Frontal cortex (tissue), 3 donors: ENCODE measurements at regions not wholly inside any gene's neighbourhood (a gene's known extent, or its start where the extent isn't known, plus 50 kb on each side); places are given as distances from the start of the nearest gene placed in this dataset.

Experiments
- DNase-seq, 2 donors: peaks; one replicate each; pipeline ENCODE4 v3.0.0; 2012; ENCODE audit warnings: low spot score in 2 of 2
- FAIRE-seq: peaks from 2 replicates; lab custom pipeline; 2012; peaks lifted over from hg19 to GRCh38; lab: Jason Lieb, UNC
- donor health status: control.
- donor health status: control.
- donor health status: control.

DNA sequence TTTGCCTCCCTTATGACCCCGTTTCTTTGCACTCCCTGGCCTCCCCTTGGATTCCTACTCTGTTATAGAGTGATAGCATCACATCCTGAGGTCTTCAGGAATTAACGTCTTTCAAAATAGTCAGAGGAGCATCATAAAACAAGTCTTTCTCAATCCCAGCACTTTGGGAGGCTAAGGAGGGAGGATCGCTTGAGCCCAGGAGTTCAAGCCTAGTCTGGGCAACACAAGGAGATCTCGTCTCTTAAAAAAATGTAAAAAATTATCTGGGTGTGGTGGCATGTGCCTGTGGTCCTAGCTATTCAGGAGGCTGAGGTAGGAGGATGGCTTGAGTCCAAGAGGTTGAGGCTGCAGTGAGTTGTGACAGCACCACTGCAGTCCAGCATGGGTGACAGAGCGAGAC, 68.7 kb upstream of the AMPD3 start:
- FAIRE-seq, result no peak
- DNase-seq, result no peak

DNA sequence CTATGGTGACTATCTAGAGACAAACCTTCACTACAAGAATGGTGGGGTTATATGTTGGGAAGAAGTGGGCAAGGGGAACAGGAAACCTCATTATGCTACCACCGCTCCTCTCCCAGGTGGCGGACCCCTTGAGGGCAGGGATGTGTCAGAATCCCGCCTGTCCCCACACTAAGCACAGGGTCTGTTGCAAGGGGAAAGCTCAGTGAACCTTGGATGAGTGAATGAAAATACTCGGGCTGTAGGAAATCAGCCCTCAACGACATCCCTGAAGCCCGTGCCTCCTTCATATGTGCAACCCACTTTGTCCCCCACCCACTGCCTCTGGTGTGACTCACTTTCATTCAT, 68.2 kb upstream of the AMPD3 start:
- FAIRE-seq (no peak), DNase-seq (no peak)

DNA sequence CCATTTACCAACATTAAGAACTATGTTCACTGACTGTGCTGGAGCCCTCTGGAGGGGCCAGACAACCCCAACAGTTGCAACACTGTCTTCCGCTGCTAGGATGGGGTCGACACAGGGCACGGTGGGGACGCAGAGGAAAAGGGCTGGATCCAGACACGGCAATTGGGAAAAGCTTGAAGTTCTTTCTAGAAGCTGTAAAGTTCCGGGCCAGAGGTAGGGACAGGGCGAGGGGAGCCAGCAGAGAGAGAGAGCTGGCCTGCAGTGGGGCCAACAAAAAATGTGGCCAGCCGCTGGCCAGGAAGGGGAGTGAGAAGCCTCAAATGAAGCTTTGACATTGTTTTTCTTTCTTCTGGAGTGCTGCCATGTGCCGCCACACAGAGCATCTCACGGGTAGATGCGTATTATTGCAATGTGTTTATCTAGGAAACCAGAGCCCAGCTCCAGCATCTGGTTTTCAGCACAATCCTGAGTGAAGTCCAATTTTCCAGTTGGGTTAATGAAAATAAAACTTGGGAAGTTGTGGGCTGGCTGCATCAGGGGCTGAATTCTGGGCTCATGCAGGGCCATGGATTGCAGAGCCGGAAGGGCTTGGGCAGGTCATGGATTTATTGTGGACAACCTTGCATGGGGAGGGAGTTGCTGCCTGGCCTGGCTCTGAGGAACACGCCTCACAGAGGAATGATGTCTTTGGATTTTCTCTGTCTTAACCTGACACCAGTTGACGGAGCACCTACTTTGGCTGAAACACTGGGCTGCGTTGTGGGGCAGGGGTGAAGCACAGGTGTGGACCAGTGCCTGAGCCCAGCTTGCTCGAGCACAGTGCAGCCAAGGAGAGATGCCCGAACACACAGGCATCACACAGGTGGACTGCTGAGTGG, 67.6 kb upstream of the AMPD3 start:
- FAIRE-seq (no peak), DNase-seq (no peak)

DNA sequence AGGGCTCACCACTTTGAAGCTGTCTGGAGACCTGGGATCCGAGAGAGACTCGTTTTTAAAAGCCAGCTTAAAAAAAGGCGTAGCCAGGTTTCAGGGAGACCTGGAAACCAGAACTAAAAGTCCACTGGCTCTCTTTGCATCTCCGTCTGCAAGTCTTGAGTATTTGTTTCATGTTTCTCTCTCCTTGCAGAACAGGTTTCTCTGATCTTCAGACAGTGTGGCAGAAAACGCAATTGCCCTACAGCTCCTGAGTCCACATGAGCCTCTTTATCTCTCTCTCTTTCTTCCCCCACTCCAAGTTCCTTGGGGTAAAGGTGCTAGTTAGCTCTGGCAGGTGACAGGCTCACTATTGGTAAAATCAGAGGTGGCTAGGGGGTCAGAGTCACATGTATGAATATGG, 67.0 kb upstream of the AMPD3 start:
- DNase-seq, result no peak
- FAIRE-seq, result no peak

DNA sequence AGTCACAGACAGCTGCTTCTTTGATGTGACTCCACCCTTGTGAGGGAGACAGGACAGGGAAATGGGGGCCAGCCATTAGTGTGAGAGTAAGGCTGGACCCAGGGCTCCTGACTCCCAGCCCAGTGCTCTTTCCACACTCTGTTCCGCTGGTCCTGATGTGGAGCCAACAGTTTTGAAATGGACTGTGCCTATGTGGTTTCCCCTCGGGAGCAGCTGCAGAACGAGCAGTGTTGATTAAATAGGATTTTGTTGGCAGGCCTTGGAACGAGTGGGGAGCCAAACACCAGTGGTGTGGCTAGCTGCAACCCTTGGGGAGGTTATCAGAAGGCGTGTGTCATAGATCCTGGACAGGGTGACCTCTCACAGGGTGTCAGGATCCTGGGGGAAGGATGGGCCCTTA, 66.5 kb upstream of the AMPD3 start:
- FAIRE-seq (no peak), DNase-seq (no peak)

DNA sequence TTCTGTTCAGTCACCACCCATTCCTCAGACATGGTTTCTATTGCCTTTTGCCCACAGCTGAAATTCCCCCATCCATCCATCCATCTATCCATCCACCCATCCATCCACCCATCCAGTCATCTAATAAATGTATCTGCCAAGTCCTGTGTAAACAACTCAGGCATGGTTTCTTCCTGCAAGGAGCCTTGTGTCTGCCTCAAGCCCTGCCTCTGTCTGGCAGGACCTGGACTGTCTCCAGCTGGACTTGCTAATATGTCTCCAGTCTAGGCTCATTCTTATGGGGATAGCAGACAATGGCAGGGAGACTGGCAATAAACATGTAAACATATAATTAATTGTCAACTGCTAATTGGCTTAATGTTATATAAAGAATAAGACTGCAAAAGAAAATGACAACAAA, 64.7 kb upstream of the AMPD3 start:
- no peak for FAIRE-seq
- no peak for DNase-seq

DNA sequence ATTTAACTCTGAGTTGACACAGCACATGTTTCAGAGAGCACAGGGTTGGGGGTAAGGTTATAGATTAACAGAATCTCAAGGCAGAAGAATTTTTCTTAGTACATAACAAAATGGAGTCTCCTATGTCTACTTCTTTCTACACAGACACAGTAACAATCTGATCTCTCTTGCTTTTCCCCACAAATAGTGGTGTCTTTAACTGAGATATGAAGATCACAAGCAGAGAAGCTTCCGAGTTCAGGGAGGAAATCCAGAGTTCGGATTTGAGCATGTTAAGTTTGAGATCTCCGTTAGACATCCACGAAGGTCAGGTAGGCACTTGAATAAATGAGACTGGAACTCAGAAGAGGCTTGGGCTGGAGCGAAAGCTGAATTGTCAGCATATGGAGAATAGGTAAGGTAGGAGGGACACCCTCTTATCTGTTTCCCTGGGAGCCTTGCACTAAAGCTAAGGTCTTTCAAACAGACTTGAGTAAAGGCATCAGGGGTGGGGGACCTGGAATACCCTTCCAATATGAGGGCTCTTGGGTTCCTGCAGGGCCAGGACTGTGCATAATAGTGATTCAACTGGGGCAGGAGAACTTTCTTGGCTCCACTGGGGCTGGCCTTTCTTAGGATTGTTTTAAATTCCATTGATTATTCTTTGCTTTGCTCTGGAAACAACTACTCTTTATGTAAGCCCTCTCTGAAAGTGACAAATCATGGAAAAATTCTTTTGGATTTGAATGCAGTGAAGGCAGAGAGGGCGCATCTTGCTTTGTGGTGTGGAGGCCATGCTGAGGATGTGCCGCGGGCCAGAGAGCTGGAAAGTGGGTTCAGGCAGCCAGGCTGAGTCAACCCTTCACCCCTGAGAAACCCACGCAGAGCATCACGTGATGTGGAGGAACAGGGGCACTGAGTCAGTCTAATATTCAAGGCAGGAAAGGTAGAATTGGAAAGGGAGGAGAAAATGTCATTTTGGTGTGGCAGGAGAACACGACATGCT, 62.7 kb upstream of the AMPD3 start:
- FAIRE-seq (no peak), DNase-seq (no peak)

DNA sequence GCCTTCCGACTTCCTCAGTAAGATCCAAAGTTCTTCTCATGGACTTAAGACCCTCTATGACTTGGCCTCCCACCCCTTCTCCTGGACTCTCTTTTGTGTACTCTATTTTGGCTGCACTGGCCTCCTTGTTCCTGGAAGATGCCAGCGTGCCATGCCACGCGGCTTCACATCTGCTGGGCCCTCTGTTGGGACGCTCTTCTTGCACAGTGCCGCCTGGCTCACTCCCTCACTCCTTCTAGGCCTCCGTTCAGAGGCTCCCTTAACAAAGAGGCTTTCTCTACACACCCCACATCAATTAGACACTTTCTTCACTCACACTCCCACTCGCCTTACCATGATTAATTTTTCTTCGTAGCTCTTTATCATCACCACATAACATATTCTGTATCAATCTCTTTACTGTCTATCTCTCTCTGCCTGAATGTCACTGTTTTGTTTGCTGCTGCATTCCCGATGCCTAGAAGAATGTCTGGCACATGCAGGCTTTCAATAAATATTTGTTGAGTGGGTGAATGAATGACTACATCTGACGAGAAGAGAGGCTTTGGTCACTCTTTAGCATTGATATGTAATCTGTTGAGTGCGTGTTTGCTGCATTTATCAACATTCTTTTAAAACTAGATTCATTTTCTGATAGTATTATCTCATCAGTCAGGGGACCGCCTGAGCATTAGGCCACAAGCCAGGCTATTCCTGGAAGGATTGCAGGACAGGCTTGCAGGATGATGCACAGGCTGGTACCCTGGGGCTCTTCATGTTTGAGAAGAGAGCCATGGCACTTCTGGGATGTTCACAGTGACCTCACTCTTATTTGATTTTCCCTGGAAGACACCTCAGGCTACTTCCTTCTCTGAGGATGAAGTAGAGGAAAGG, 60.6 kb upstream of the AMPD3 start:
- DNase-seq, result no peak
- FAIRE-seq, result no peak

DNA sequence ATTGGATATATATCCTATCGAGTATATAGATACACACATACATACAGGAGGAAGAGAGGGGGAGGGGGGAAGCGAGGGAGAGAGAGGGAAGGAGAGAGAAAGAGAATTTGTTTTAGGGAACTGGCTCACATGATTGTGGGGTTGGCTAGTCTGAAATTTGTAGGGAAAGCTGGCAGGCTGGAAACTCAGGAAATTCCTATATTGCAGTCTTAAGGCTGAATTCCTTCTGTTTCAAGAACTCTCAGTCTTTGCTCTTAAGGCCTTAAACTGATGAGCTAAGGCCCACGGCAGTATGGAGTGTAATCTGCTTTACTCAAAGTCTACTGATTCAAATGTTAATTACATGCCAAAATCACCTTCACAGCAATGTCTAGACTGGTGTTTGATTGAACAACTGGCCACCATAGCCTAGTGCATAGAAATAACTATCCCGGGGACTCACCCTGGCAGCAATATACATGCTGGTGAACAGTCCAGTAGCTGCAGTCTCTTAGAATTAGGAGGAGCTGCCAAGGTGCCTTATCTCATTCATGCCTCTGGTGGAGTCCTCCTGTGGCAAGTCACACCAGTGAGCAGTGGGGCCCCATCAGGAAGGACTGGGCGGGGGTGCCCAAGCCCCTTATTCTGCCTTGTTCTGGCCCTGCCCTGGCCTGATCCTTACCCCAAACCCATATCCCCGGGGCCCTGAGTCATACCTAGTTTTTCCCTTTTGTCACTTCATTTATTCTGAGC, 59.7 kb upstream of the AMPD3 start:
- no peak for DNase-seq
- FAIRE-seq, result no peak

DNA sequence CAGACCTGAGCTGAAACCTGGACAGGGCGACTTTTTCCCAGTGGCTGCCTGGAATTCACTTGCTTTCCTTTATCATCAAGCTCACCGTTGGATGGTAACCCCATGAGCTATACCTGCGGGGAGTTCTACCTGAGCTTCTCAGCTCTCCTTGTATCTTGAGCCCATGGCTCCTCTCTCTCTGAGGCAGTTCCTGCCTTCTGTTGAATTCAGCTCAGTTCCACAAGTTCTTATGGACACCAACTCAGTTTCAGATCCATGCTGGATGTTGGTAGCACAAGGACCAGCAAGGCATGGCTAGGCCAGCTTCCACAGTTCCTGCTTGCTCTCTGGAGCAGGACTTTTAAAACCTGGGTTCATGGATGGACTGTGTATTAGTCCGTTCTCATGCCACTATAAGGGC, 58.3 kb upstream of the AMPD3 start:
- DNase-seq (no peak), FAIRE-seq (no peak)

DNA sequence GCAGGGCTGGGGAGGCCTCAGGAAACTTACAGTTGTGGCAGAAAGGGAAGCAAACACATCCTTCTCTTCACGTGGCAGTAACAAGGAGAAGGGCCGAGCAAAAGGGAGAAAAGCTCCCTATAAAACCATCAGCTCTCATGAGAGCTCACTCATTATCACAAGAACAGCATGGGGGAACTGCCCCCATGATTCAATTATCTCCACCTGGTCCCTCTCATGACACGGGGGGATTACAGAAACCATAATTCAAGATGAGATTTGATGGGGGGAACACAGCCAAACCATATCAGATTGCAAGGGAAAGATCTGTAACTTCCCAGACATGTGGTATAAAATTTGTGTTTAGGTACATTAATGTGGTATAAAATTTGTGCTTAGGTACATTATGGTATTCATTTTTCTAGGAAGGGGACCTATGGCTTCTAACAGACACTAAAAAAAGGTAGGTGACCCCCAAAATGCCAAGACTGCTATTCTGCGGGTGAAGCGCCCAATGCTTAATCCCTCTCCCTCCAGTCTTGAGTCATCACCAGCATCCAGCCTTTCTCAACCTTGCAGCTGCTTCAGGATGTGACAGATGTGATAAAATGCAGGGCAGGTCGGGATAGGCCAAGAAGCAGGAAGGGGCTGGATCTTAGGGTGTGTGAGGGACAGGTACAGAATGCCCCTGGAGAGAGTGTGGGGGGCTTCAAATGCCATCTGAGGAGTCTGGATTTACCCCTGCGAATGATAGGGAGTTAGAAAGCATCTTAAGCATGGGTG, 57.7 kb upstream of the AMPD3 start:
- DNase-seq, result no peak
- FAIRE-seq, result no peak

DNA sequence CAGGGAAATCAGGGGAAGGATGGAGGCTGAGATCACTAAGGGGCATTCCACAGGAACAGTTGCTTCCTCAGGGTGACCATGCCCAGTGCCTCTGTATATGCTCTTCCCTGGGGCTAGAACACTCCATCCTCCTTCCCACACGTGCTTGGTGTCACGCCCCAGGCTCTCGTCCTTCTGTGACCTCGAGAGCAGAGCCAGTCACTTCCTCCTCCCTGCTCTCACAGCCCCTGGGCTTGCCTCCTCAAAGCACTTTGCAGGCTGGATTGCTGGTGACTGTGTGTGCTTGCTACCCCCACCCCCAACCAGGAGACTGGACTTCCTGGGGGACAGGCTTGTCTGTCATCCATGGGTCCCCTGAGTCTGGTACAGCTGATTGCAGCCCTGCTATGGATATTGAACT, 56.5 kb upstream of the AMPD3 start:
- DNase-seq (no peak), FAIRE-seq (no peak)

DNA sequence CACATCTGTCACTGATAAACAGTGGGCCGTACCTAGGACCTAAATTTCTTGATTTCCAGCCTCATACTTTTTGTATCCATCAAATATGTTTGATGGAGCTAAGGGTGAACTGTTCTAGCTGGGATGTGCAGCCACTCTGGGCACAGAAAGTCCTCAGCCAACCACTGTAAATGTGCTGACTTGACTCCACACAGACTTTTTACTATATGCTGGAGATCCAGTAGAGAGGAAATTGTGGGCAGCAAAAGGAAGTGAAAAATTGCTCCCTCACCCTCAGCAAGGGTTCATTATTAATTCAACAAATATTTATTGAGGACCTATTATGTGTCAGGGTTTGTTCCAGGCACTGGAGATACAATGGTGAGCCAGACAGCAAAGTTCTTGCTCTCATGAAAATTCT, 54.2 kb upstream of the AMPD3 start:
- no peak for DNase-seq
- no peak for FAIRE-seq

DNA sequence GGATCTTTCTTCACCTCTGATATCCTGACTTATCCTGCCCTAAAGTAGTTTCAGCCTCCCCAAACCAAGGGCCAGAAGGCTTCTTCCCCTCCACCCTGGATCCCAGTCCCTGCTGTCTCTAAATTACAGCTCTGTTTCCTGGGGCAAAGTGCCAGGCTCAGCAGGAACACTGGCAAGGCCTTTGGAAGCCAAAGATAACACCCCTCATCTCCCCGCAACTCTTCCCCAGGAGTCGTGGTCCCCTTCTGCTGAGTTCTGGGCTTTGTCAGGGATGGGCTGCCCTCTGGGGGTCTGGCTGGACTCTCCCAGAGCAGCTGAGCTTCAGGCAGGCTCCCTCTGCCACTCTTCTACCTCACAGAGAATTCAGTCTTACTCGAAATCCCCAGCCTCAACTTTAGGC, 53.8 kb upstream of the AMPD3 start:
- DNase-seq (no peak), FAIRE-seq (no peak)

DNA sequence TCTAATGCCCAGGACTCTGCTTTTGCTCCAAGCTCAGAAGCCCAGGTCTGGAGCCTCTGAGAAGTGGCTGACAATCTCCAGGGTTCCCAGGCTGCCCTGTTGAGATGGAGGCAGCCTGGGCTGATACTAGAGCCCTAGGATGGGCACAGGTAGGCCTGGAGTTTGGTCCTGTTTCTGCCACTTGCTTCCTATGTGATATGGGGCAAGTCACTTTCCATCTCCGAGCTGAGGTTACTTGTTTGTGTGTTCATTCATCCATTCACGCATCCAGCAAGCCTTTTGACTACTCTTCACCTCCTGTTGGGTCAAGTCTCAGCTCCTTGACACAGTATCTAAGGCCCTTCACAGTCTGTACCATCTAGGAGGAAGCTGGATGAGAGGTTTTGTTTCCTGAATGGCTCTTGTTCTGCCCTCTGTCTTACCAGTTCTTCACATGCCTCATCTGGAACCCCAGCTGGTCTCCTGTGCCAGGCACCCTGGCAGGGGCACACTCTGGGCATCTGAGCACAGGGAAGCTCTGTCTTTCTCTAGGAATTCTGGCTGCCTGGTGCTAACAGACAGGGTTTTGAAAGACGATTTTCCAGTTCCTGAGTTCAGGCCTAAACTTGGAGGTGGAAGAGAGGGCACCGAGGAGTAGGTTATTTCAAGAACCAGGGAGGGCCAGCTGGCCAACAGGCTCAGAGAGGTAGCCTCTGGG, 53.2 kb upstream of the AMPD3 start:
- DNase-seq, result no peak
- no peak for FAIRE-seq
